ENCODE measurements at regions not wholly inside any gene's neighbourhood (a gene's known extent, or its start where the extent isn't known, plus 50 kb on each side); places are given as distances from the start of the nearest gene placed in this dataset.
A peak's percentile ranks its signal among the peaks of the same experiment; 100 is the strongest.
"Not testable (repeated sequence)": the region's sequence is repeated elsewhere in the genome, so short reads cannot be mapped to it uniquely, and the experiment has no call there.

DNA sequence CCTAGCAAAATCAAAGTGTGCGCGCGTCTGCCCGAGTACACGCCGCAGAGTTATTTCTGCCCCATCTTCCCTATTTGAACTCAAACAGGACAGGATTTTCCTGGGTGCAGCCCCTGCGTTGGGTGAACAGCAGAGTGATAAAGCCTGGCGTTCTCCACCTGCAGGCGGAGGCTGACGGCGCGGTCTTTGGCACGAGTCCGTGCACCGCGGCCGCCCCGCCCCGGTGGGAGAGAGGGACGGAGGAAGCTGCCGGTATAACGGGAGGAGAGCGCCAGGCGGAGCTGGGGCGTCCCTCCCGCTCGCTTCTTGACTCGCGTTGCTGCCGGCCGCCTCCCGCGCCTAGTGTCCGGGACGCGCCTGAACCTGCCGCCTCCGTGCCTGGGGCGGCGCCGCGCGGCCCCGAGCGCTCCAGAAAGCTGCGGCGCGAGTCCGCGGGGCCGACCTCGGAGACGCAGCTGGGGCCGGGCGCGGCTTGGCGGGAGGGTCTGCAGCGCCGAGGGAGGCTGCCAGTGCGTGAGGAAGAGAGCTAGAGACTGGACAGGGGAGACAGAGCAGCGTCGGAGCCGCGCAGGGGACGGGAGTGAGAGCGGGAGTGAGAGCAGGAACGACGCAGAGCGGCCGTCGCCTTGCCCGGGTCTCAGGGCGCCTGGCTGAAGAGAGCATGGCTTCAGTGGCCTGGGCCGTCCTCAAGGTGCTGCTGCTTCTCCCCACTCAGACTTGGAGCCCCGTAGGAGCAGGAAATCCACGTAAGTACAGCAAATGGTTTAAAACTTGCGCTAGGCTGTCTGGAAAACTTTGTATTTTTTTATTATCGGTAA lies 66.8 kb upstream of the SPATA31A3 start:
- TF ChIP-seq CTCF (IDR thresholded peaks at IDR 0.05), result peak in 2 of 6 experiments; percentile 15 to 18
- H3K9me3 ChIP-seq; H3K27me3 ChIP-seq; H3K36me3 ChIP-seq; intact Hi-C loops (cut with DNase I); DNase-seq; H3K4me1 ChIP-seq: not testable (repeated sequence)
- no CpG with 5 or more reads among the region's 78 CpGs for WGBS, 2 donors
- Histone ChIP-seq H3K4me3 (peak overlapping the region; percentile 19 to 59 (median 36)), H3K27ac (peak overlapping the region in 2 of 4 donors; percentile 21 to 60)

Small RNAs in the stretch of these regions (small RNA-seq; reads per million reads assigned to genes)
- gene RN7SL422P, result 0 reads per million in 4 donors
